C4-2B (cell line): ENCODE measurements at regions not wholly inside any gene's neighbourhood (a gene's known extent, or its start where the extent isn't known, plus 50 kb on each side); places are given as distances from the start of the nearest gene placed in this dataset.

Source experiments
- CTCF ChIP-seq: fragments of 450-650 bp; conservative IDR thresholded peaks from 2 replicates; pipeline ENCODE4 v1.5.1; 2017; ENCODE audit warnings: mild to moderate bottlenecking
- ZFX ChIP-seq: fragments of 450-650 bp; IDR thresholded peaks from 2 replicates; pipeline ENCODE4 v1.6.1; 2017

GRCh38 chr3:153670577-153670976 is 450.6 kb upstream of the ARHGEF26 start:
- TF ChIP-seq CTCF (no peak), ZFX (no peak)
